Esophagus muscularis mucosa (tissue), 4 donors: ENCODE measurements at regions not wholly inside any gene's neighbourhood (a gene's known extent, or its start where the extent isn't known, plus 50 kb on each side); places are given as distances from the start of the nearest gene placed in this dataset.
A peak's percentile ranks its signal among the peaks of the same experiment; 100 is the strongest.

Experiments
- DNase-seq: peaks from one replicate; pipeline ENCODE4 v3.0.0-alpha.2; 2017; ENCODE audit errors: extremely low spot score
- H3K27ac ChIP-seq, 4 donors: fragments of 200-600 bp; sonication (generic); replicated peaks in 1 of 4; 1 replicate in 3 of 4; 2 replicates in 1 of 4; pipeline ENCODE4 v1.5.1; 2016 to 2019; ENCODE audit warnings: mild to moderate bottlenecking in 1 of 4
- H3K27me3 ChIP-seq, 4 donors: fragments of 200-600 bp; sonication (generic); one replicate each; pipeline versions ENCODE4 v1.5.1 to v1.6.0; 2016 to 2019
- H3K36me3 ChIP-seq, 4 donors: fragments of 200-600 bp; sonication (generic); one replicate each; pipeline ENCODE4 v1.5.1; 2016 to 2019
- H3K4me1 ChIP-seq, 4 donors: fragments of 200-600 bp; sonication (generic); one replicate each; pipeline ENCODE4 v1.5.1; 2016 to 2019
- H3K4me3 ChIP-seq, 4 donors: fragments of 200-600 bp; sonication (generic); 1 replicate in 2 of 4; 2 replicates in 2 of 4; pipeline ENCODE4 v1.5.1; 2016 to 2019; ENCODE audit warnings: mild to moderate bottlenecking in 4 of 4, moderate library complexity in 1 of 4
- H3K9me3 ChIP-seq, 4 donors: fragments of 200-600 bp; sonication (generic); 1 replicate in 3 of 4; 2 replicates in 1 of 4; pipeline ENCODE4 v1.5.1; 2016 to 2019
- EP300 ChIP-seq: sonication (generic); formaldehyde crosslinking; IDR thresholded peaks from one replicate; pipeline ENCODE4 v1.6.1; 2017; ENCODE audit warnings: antibody characterized with exemption
- POLR2A ChIP-seq: fragments of 450-650 bp; IDR thresholded peaks from one replicate; pipeline ENCODE4 v1.6.1; 2017; ENCODE audit warnings: antibody characterized with exemption, moderate library complexity, mild to moderate bottlenecking, low read depth
- POLR2AphosphoS5 ChIP-seq, 2 donors: sonication (generic); formaldehyde crosslinking; IDR thresholded peaks; one replicate each; pipeline ENCODE4 v1.6.1; 2017; ENCODE audit warnings: antibody characterized with exemption in 2 of 2
- WGBS: methylation state at CpG from one replicate; pipeline ENCODE4 v1.1.5; 2018; 5-methylcytosine and 5-hydroxymethylcytosine counted together
- intact Hi-C: fragments of 100-400 bp; cut with DNase I; formaldehyde crosslinking; loops from one replicate; pipeline ENCODE4 v1.15.1; 2023
- TF ChIP-seq, protein P1 (sequence below), 3 experiments: fragments of 200-600 bp in 2 of 3; fragments of 450-650 bp in 1 of 3; sonication (generic) in 2 of 3; IDR thresholded peaks; one replicate each; pipeline ENCODE4 v1.5.1; 2017 to 2019; ENCODE audit warnings: antibody characterized with exemption in 3 of 3, mild to moderate bottlenecking in 2 of 3, moderate library complexity in 1 of 3

DNA sequence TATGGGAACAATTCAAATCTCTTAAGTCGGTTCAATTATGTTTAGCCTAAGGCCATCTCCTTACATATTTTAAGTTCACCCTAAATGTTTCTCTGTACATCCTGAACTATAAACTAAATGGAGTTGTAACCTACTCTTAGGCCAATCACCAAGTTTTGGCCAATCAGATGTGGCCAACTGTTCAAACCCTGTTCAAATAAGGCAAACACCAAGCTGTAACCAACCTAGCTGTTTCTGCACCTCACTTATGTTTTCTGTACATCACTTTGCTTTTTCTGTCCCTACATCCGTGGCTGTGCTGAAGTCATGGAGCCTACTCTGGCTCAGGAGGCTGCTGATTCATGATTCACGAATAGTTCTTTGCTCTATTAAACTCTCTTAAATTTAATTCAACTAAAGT is 165.3 kb downstream of the GASK1B start:
- Histone ChIP-seq H3K4me3 (no peak overlapping the region), H3K4me1 (peaks cover 36 to 47% (median 42%) of the 10 kb centered on the region in 4 donors), H3K27ac (peak overlapping the region; percentile 51 to 65 (median 60)), H3K27me3 (no peaks in the 10 kb centered on the region), H3K36me3 (no peaks in the 10 kb centered on the region), H3K9me3 (no peaks in the 10 kb centered on the region)
- 43% methylated on average over 3 of the region's 3 CpGs for WGBS
- intact Hi-C loops, result no loop called here
- no peak for DNase-seq
- no peak for TF ChIP-seq POLR2AphosphoS5 (IDR thresholded peaks at IDR 0.05)
- TF ChIP-seq POLR2A, result no peak
- TF ChIP-seq EP300, result no peak
- TF ChIP-seq, protein P1, sequence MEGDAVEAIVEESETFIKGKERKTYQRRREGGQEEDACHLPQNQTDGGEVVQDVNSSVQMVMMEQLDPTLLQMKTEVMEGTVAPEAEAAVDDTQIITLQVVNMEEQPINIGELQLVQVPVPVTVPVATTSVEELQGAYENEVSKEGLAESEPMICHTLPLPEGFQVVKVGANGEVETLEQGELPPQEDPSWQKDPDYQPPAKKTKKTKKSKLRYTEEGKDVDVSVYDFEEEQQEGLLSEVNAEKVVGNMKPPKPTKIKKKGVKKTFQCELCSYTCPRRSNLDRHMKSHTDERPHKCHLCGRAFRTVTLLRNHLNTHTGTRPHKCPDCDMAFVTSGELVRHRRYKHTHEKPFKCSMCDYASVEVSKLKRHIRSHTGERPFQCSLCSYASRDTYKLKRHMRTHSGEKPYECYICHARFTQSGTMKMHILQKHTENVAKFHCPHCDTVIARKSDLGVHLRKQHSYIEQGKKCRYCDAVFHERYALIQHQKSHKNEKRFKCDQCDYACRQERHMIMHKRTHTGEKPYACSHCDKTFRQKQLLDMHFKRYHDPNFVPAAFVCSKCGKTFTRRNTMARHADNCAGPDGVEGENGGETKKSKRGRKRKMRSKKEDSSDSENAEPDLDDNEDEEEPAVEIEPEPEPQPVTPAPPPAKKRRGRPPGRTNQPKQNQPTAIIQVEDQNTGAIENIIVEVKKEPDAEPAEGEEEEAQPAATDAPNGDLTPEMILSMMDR (IDR thresholded peaks at IDR 0.05), result no peak

DNA sequence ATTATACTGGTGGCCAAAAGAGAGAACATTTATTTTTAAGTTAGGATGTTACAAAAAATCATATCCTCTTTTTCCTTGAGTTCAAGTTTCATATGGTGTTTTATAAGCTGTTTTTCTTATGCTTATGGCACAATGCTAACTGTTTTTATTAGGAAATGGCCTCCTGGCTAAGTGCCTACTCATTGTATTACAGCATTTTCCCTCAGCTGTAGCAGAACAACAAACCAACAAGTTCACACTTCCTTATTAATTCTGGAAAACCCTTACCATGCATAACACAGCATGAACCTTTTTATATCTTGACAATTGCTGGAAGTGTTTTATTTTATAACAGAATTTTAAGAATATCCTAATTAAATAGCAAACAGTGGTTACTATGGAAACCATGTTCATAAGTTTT is 165.8 kb downstream of the GASK1B start:
- no peak for DNase-seq
- TF ChIP-seq POLR2AphosphoS5 (IDR thresholded peaks at IDR 0.05), result no peak
- TF ChIP-seq, protein P1 (IDR thresholded peaks at IDR 0.05), result no peak
- TF ChIP-seq POLR2A, result no peak
- no peak for TF ChIP-seq EP300
- Histone ChIP-seq H3K27me3 (no peaks in the 10 kb centered on the region), H3K36me3 (no peaks in the 10 kb centered on the region), H3K27ac (peak overlapping the region; percentile 51 to 65 (median 60)), H3K4me1 (peaks cover 36 to 47% (median 43%) of the 10 kb centered on the region in 4 donors), H3K4me3 (no peak overlapping the region), H3K9me3 (no peaks in the 10 kb centered on the region)
- intact Hi-C loops, result no loop called here

- peak overlapping the region in 2 of 4 donors; percentile 22 to 52 for H3K27ac ChIP-seq
- 73% methylated on average over 2 of the region's 2 CpGs for WGBS
- H3K36me3 ChIP-seq, result no peaks in the 10 kb centered on the region
- no peak for DNase-seq
- TF ChIP-seq EP300 (no peak), POLR2AphosphoS5 (IDR thresholded peaks at IDR 0.05) (no peak), POLR2A (no peak)
- TF ChIP-seq, protein P1 (IDR thresholded peaks at IDR 0.05), result no peak
- H3K4me3 ChIP-seq, result no peak overlapping the region
- intact Hi-C loops, result no loop called here
- H3K4me1 ChIP-seq, result peaks cover 36 to 47% (median 44%) of the 10 kb centered on the region in 4 donors
- H3K27me3 ChIP-seq, result no peaks in the 10 kb centered on the region
- no peaks in the 10 kb centered on the region for H3K9me3 ChIP-seq
Observed at GRCh38 chr4:158005021-158005420, 167.8 kb downstream of the GASK1B start.

DNA sequence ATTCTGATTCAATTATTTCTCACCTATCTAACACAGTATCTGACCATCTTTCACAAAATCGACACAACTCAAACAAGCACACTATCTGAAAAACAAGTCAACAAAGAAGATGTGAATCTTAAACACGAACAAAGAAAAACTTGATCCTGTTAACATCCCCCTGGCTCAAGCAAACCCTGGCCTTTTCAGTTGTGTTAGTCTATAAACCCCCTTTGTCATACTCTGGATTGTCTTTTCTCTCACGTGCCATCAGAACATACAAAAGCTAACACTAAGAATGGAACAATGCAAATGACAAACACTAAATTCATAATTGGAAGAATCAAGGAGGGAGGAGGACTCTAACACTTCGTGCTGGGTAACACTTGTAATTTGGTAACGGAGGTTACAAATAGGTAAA is 168.7 kb downstream of the GASK1B start:
- WGBS, result 90% methylated on average over 5 of the region's 5 CpGs
- no peak for DNase-seq
- peaks cover 33 to 43% (median 38%) of the 10 kb centered on the region in 4 donors for H3K4me1 ChIP-seq
- intact Hi-C loops, result no loop called here
- H3K36me3 ChIP-seq, result no peaks in the 10 kb centered on the region
- no peak overlapping the region for H3K4me3 ChIP-seq
- no peaks in the 10 kb centered on the region for H3K9me3 ChIP-seq
- H3K27me3 ChIP-seq, result no peaks in the 10 kb centered on the region
- H3K27ac ChIP-seq, result no peak overlapping the region
- no peak for TF ChIP-seq POLR2A
- no peak for TF ChIP-seq EP300
- TF ChIP-seq, protein P1 (IDR thresholded peaks at IDR 0.05), result no peak
- no peak for TF ChIP-seq POLR2AphosphoS5 (IDR thresholded peaks at IDR 0.05)

- Histone ChIP-seq H3K36me3 (no peaks in the 10 kb centered on the region), H3K9me3 (no peaks in the 10 kb centered on the region), H3K27me3 (no peaks in the 10 kb centered on the region), H3K4me3 (no peak overlapping the region), H3K4me1 (peaks cover 24 to 34% (median 31%) of the 10 kb centered on the region in 4 donors), H3K27ac (no peak overlapping the region)
- DNase-seq, result no peak
- TF ChIP-seq EP300 (no peak), POLR2AphosphoS5 (IDR thresholded peaks at IDR 0.05) (no peak), POLR2A (no peak)
- TF ChIP-seq, protein P1 (IDR thresholded peaks at IDR 0.05), result no peak
- intact Hi-C loops, result no loop called here
Observed at GRCh38 chr4:158003212-158003611, 169.6 kb downstream of the GASK1B start.
